ENCODE measurements at regions not wholly inside any gene's neighbourhood (a gene's known extent, or its start where the extent isn't known, plus 50 kb on each side); places are given as distances from the start of the nearest gene placed in this dataset.
A peak's percentile ranks its signal among the peaks of the same experiment; 100 is the strongest.

GRCh38 chr10:78298835-78299234 lies 265.2 kb downstream of the RPS24 start:
- no peak for DNase-seq
- in situ Hi-C loops (cut with HindIII; ENCODE audit: low pct_ligation_motif_present, low pct_unique_long_range_greater_than_20kb, low sequenced_read_pairs): no loop called here

- in situ Hi-C loops (cut with HindIII; ENCODE audit: low pct_ligation_motif_present, low pct_unique_long_range_greater_than_20kb, low sequenced_read_pairs): no loop called here
- DNase-seq: no peak
These were observed 266.3 kb downstream of the RPS24 start for GRCh38 chr10:78299851-78300468.

- in situ Hi-C loops (cut with HindIII; ENCODE audit: low pct_ligation_motif_present, low pct_unique_long_range_greater_than_20kb, low sequenced_read_pairs): no loop called here
- DNase-seq: no peak
These were observed 266.9 kb downstream of the RPS24 start for GRCh38 chr10:78300526-78300925.

GRCh38 chr10:78301481-78301880 lies 267.8 kb downstream of the RPS24 start:
- in situ Hi-C loops (cut with HindIII; ENCODE audit: low pct_ligation_motif_present, low pct_unique_long_range_greater_than_20kb, low sequenced_read_pairs): no loop called here
- no peak for DNase-seq

- DNase-seq: peak; percentile 9
- in situ Hi-C loops (cut with HindIII; ENCODE audit: low pct_ligation_motif_present, low pct_unique_long_range_greater_than_20kb, low sequenced_read_pairs): no loop called here
These were observed 268.5 kb downstream of the RPS24 start for GRCh38 chr10:78301891-78302738.

GRCh38 chr10:78302739-78302988 lies 269.0 kb downstream of the RPS24 start:
- in situ Hi-C loops (cut with HindIII; ENCODE audit: low pct_ligation_motif_present, low pct_unique_long_range_greater_than_20kb, low sequenced_read_pairs): no loop called here

GRCh38 chr10:78302989-78303854 lies 269.6 kb downstream of the RPS24 start:
- DNase-seq: peak; percentile 96
- in situ Hi-C loops (cut with HindIII; ENCODE audit: low pct_ligation_motif_present, low pct_unique_long_range_greater_than_20kb, low sequenced_read_pairs): no loop called here

More at GRCh38 chr10:78302739-78302988, 269.0 kb downstream of the RPS24 start:
- DNase-seq: no peak

GRCh38 chr10:78304091-78305045 lies 270.7 kb downstream of the RPS24 start:
- in situ Hi-C loops (cut with HindIII; ENCODE audit: low pct_ligation_motif_present, low pct_unique_long_range_greater_than_20kb, low sequenced_read_pairs): no loop called here
- DNase-seq: no peak

GRCh38 chr10:78305311-78305710 lies 271.6 kb downstream of the RPS24 start:
- DNase-seq: no peak
- in situ Hi-C loops (cut with HindIII; ENCODE audit: low pct_ligation_motif_present, low pct_unique_long_range_greater_than_20kb, low sequenced_read_pairs): no loop called here

GRCh38 chr10:78306358-78306757 lies 272.7 kb downstream of the RPS24 start:
- in situ Hi-C loops (cut with HindIII; ENCODE audit: low pct_ligation_motif_present, low pct_unique_long_range_greater_than_20kb, low sequenced_read_pairs): no loop called here

GRCh38 chr10:78307576-78307975 lies 273.9 kb downstream of the RPS24 start:
- in situ Hi-C loops (cut with HindIII; ENCODE audit: low pct_ligation_motif_present, low pct_unique_long_range_greater_than_20kb, low sequenced_read_pairs): no loop called here
- DNase-seq: no peak

More at GRCh38 chr10:78306358-78306757, 272.7 kb downstream of the RPS24 start:
- no peak for DNase-seq

GRCh38 chr10:78309536-78310237 lies 276.0 kb downstream of the RPS24 start:
- in situ Hi-C loops (cut with HindIII; ENCODE audit: low pct_ligation_motif_present, low pct_unique_long_range_greater_than_20kb, low sequenced_read_pairs): no loop called here
- DNase-seq: no peak

- in situ Hi-C loops (cut with HindIII; ENCODE audit: low pct_ligation_motif_present, low pct_unique_long_range_greater_than_20kb, low sequenced_read_pairs): no loop called here
These were observed 276.9 kb downstream of the RPS24 start for GRCh38 chr10:78310481-78311080.

GRCh38 chr10:78312197-78313047 lies 278.8 kb downstream of the RPS24 start:
- in situ Hi-C loops (cut with HindIII; ENCODE audit: low pct_ligation_motif_present, low pct_unique_long_range_greater_than_20kb, low sequenced_read_pairs): no loop called here
- no peak for DNase-seq

More at GRCh38 chr10:78310481-78311080, 276.9 kb downstream of the RPS24 start:
- no peak for DNase-seq

- no peak for DNase-seq
- in situ Hi-C loops (cut with HindIII; ENCODE audit: low pct_ligation_motif_present, low pct_unique_long_range_greater_than_20kb, low sequenced_read_pairs): no loop called here
These were observed 279.4 kb downstream of the RPS24 start for GRCh38 chr10:78313048-78313381.

GRCh38 chr10:78313636-78314035 lies 280.0 kb downstream of the RPS24 start:
- DNase-seq: no peak
- in situ Hi-C loops (cut with HindIII; ENCODE audit: low pct_ligation_motif_present, low pct_unique_long_range_greater_than_20kb, low sequenced_read_pairs): no loop called here

GRCh38 chr10:78314651-78315050 lies 281.0 kb downstream of the RPS24 start:
- no peak for DNase-seq
- in situ Hi-C loops (cut with HindIII; ENCODE audit: low pct_ligation_motif_present, low pct_unique_long_range_greater_than_20kb, low sequenced_read_pairs): no loop called here
